ENCODE measurements at regions not wholly inside any gene's neighbourhood (a gene's known extent, or its start where the extent isn't known, plus 50 kb on each side); places are given as distances from the start of the nearest gene placed in this dataset.

- TF ChIP-seq USF1 (IDR thresholded peaks at IDR 0.05; ENCODE audit: borderline replicate concordance, low read depth) (no peak), RXRA (IDR thresholded peaks at IDR 0.05; ENCODE audit: borderline replicate concordance, low read depth) (no peak), CTCF (IDR thresholded peaks at IDR 0.05) (no peak), REST (IDR thresholded peaks at IDR 0.05; ENCODE audit: low read depth, low read length) (no peak), FOXM1 (IDR thresholded peaks at IDR 0.05; ENCODE audit: low read depth) (no peak), POLR2AphosphoS5 (IDR thresholded peaks at IDR 0.05; ENCODE audit: low read depth, low read length) (no peak), PBX3 (IDR thresholded peaks at IDR 0.05) (peak; percentile 41), NFIC (IDR thresholded peaks at IDR 0.05; ENCODE audit: borderline replicate concordance) (no peak)
Observed at GRCh38 chr3:74469151-74469550, 145.3 kb downstream of the CNTN3 start.
